GM23248 (cell line): ENCODE measurements at regions not wholly inside any gene's neighbourhood (a gene's known extent, or its start where the extent isn't known, plus 50 kb on each side); places are given as distances from the start of the nearest gene placed in this dataset.

Source experiments
- DNase-seq: peaks from one replicate; pipeline ENCODE4 v3.0.0-alpha.2; 2015
- H2AFZ ChIP-seq: fragments of 200-600 bp; sonication (generic); 2 replicates; pipeline ENCODE4 v1.6.1; 2016; ENCODE audit warnings: antibody characterized with exemption
- H3F3A ChIP-seq: fragments of 200-600 bp; sonication (generic); 2 replicates; pipeline ENCODE4 v1.6.1; 2016; ENCODE audit warnings: mild to moderate bottlenecking, antibody characterized with exemption, mixed run types; ENCODE audit not compliant: insufficient read depth
- H3K27ac ChIP-seq: fragments of 200-600 bp; sonication (generic); 2 replicates; pipeline ENCODE4 v1.5.1; 2016; ENCODE audit warnings: mild to moderate bottlenecking
- H3K27me3 ChIP-seq: fragments of 200-600 bp; sonication (generic); replicated peaks from 2 replicates; pipeline ENCODE4 v1.6.1; 2016; ENCODE audit warnings: mild to moderate bottlenecking; ENCODE audit not compliant: insufficient read depth
- H3K36me3 ChIP-seq: fragments of 200-600 bp; sonication (generic); 2 replicates; pipeline ENCODE4 v1.6.1; 2016; ENCODE audit warnings: low read depth, mild to moderate bottlenecking
- H3K4me1 ChIP-seq: fragments of 200-600 bp; sonication (generic); 2 replicates; pipeline ENCODE4 v1.6.1; 2016; ENCODE audit warnings: mild to moderate bottlenecking; ENCODE audit not compliant: insufficient read depth
- H3K4me2 ChIP-seq: fragments of 200-600 bp; sonication (generic); one replicate; pipeline ENCODE4 v1.6.1; 2016; ENCODE audit warnings: mild to moderate bottlenecking; ENCODE audit not compliant: unreplicated experiment
- H3K4me3 ChIP-seq: fragments of 200-600 bp; sonication (generic); 2 replicates; pipeline ENCODE4 v1.5.1; 2016; ENCODE audit warnings: mild to moderate bottlenecking
- H3K79me2 ChIP-seq: fragments of 200-600 bp; sonication (generic); 2 replicates; pipeline ENCODE4 v1.6.1; 2016; ENCODE audit warnings: mild to moderate bottlenecking; ENCODE audit not compliant: insufficient read depth
- H3K9ac ChIP-seq: fragments of 200-600 bp; sonication (generic); 2 replicates; pipeline ENCODE4 v1.6.1; 2016; ENCODE audit warnings: mild to moderate bottlenecking
- H3K9me2 ChIP-seq: fragments of 200-600 bp; sonication (generic); 2 replicates; pipeline ENCODE4 v1.6.1; 2016; ENCODE audit warnings: mixed run types, mild to moderate bottlenecking, moderate library complexity; ENCODE audit not compliant: insufficient read depth
- H3K9me3 ChIP-seq: fragments of 200-600 bp; sonication (generic); one replicate; pipeline ENCODE4 v1.6.1; 2017; ENCODE audit warnings: low read depth
- H4K20me1 ChIP-seq: fragments of 200-600 bp; sonication (generic); 2 replicates; pipeline ENCODE4 v1.6.0; 2016; ENCODE audit not compliant: insufficient read depth
- EZH2 ChIP-seq: fragments of 200-600 bp; sonication (generic); IDR thresholded peaks from 2 replicates; pipeline ENCODE4 v1.6.1; 2018; ENCODE audit warnings: antibody characterized with exemption, mild to moderate bottlenecking; ENCODE audit not compliant: insufficient read depth, poor library complexity, severe bottlenecking
- EZH2phosphoT487 ChIP-seq: fragments of 200-600 bp; sonication (generic); IDR thresholded peaks from 2 replicates; pipeline ENCODE4 v1.6.1; 2018; ENCODE audit warnings: antibody characterized with exemption, moderate library complexity, mild to moderate bottlenecking, low read depth; ENCODE audit not compliant: insufficient read depth
- WGBS, 2 experiments: methylation state at CpG; one replicate each; pipeline ENCODE4 v1.1.6; 2015 to 2017; ENCODE audit warnings: low lambda C conversion rate in 2 of 2, low coverage in 1 of 2; ENCODE audit errors: missing lambda C conversion rate in 2 of 2; 5-methylcytosine and 5-hydroxymethylcytosine counted together
- in situ Hi-C: fragments of 300-500 bp; cut with MboI; formaldehyde crosslinking; loops from 2 replicates; pipeline ENCODE4 v1.15.0; 2020

DNA sequence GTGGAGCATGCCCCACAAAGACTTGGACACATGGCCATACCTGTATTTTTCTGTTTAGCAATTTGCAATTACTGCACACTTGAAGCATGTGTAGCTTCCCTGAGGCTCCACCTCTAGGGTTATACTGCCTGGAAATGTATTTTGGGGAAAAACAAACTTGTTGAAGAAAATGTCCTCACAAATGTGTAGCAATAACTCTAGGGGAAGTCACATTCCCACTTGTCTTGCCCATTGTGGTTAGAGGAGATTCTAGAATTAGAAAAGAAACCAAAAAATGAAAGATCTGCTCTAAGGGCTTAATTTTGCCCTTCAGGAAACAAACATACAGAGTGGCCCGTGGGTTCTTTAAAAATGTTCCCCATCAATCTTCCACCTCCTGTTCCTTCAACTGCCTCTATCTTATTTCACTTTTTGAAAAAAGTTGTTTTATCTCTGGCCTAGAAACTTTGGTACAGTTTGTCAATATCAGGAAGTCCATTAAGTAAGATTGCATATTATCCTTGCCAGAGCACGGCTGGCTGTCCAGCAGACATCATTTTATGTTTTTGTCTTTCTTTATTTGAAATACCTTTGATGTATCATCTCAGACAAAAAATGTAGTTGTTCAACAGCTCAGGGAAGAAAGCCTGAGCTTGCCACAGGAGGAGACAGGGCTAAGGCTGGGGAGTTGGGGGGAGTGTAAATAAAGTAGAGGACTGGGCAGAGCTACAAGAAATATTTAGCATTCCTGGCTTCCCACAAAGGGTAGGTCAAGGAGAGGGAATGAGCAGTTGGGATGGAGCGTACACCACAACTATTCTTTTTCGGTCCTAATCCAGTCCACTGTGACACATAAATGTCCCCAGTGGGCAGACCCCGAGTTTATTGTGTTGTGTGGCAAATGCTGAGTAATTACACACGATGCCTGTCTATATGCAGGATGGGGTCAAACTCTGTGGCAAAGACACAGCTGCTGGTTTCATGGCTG, 96.8 kb upstream of the CDC42EP3 start:
- no peaks in the 10 kb centered on the region for H3K36me3 ChIP-seq
- no peaks in the 10 kb centered on the region for H3K79me2 ChIP-seq
- peaks cover 89% of the 10 kb centered on the region for H3K4me1 ChIP-seq
- H3K27ac ChIP-seq, result peak overlapping the region; percentile 71
- in situ Hi-C loops, result no loop called here
- no peaks in the 10 kb centered on the region for H3K27me3 ChIP-seq
- no peaks in the 10 kb centered on the region for H3K9me3 ChIP-seq
- peak overlapping the region; percentile 56 for H3K4me2 ChIP-seq
- no peaks in the 10 kb centered on the region for H4K20me1 ChIP-seq
- H3K9ac ChIP-seq, result peak overlapping the region; percentile 13; the same call in 1 of the 2 replicates
- peak overlapping the region; percentile 29; the same call in 1 of the 2 replicates for H3K4me3 ChIP-seq
- H3F3A ChIP-seq, result peaks cover 75% of the 10 kb centered on the region
- 3 to 5% methylated on average over 6 of the region's 6 CpGs for WGBS, 2 experiments
- TF ChIP-seq EZH2phosphoT487 (0 out of 2 replicates have a peak, but pooled peaks have one; percentile 59), EZH2 (no peak)
- no peaks in the 10 kb centered on the region for H3K9me2 ChIP-seq
- DNase-seq, result peak; percentile 94
- no peak overlapping the region for H2AFZ ChIP-seq

DNA sequence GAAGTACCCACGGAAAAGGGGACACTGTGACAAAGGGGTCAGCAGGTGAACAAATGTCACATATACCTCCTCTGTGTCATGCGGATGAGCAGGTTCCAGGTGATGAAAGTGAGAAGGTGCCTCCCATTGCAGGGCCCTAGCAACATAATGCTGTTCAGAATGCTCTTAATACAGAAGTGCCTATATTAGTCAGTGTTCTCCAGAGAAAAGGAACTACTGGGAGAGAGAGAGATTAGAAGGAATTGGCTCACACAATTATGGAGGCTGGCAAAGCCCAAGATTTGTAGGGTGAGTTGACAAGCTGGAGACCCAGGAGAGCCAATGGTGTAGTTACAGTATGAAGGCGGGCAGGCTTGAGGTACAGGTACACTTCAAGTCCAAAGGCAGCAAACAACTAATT, 98.1 kb upstream of the CDC42EP3 start:
- Histone ChIP-seq H3K9me3 (no peaks in the 10 kb centered on the region), H2AFZ (no peak overlapping the region), H3K4me2 (no peak overlapping the region), H3K9ac (no peak overlapping the region), H3K9me2 (no peaks in the 10 kb centered on the region), H3K36me3 (no peaks in the 10 kb centered on the region), H3K4me1 (peaks cover 81% of the 10 kb centered on the region), H4K20me1 (no peaks in the 10 kb centered on the region), H3K27ac (no peak overlapping the region), H3K27me3 (no peaks in the 10 kb centered on the region), H3K4me3 (no peak overlapping the region), H3K79me2 (no peaks in the 10 kb centered on the region), H3F3A (peaks cover 80% of the 10 kb centered on the region)
- no peak for DNase-seq
- in situ Hi-C loops, result no loop called here
- TF ChIP-seq EZH2 (no peak), EZH2phosphoT487 (no peak)
- WGBS, 2 experiments, result 100% methylated on average over 3 of the region's 3 CpGs

- no peaks in the 10 kb centered on the region for H3K36me3 ChIP-seq
- H3K9ac ChIP-seq, result 0 out of 2 replicates have a peak overlapping the region, but pooled peaks have one; percentile 30
- H3K9me3 ChIP-seq, result no peaks in the 10 kb centered on the region
- H2AFZ ChIP-seq, result no peak overlapping the region
- H3K9me2 ChIP-seq, result no peaks in the 10 kb centered on the region
- H3F3A ChIP-seq, result peaks cover 79% of the 10 kb centered on the region
- DNase-seq, result no peak
- peak overlapping the region; percentile 59 for H3K4me2 ChIP-seq
- H4K20me1 ChIP-seq, result no peaks in the 10 kb centered on the region
- H3K4me3 ChIP-seq, result no peak overlapping the region
- WGBS, 2 experiments, result 54% methylated on average over 2 of the region's 2 CpGs
- peak overlapping the region; percentile 73 for H3K27ac ChIP-seq
- no peaks in the 10 kb centered on the region for H3K79me2 ChIP-seq
- in situ Hi-C loops, result no loop called here
- no peaks in the 10 kb centered on the region for H3K27me3 ChIP-seq
- H3K4me1 ChIP-seq, result peaks cover 81% of the 10 kb centered on the region
- TF ChIP-seq EZH2, result no peak
- no peak for TF ChIP-seq EZH2phosphoT487
Measured at GRCh38 chr2:37770797-37771196, 99.4 kb upstream of the CDC42EP3 start.

GRCh38 chr2:37771600-37772088, 100.2 kb upstream of the CDC42EP3 start:
- Histone ChIP-seq H3K9ac (peak overlapping the region; percentile 30; the same call in 1 of the 2 replicates), H3K9me3 (no peaks in the 10 kb centered on the region), H4K20me1 (no peaks in the 10 kb centered on the region), H3K4me3 (no peak overlapping the region), H3K9me2 (no peaks in the 10 kb centered on the region), H3K36me3 (no peaks in the 10 kb centered on the region), H3K79me2 (no peaks in the 10 kb centered on the region), H3K27me3 (no peaks in the 10 kb centered on the region), H3K4me2 (peak overlapping the region; percentile 59), H3K27ac (peak overlapping the region; percentile 73), H3K4me1 (peaks cover 80% of the 10 kb centered on the region), H3F3A (peaks cover 77% of the 10 kb centered on the region), H2AFZ (no peak overlapping the region)
- WGBS, 2 experiments, result 11 to 27% methylated on average over 3 of the region's 3 CpGs
- TF ChIP-seq EZH2phosphoT487 (no peak), EZH2 (no peak)
- peak; percentile 79 for DNase-seq
- in situ Hi-C loops, result no loop called here
